ENCODE measurements at regions not wholly inside any gene's neighbourhood (a gene's known extent, or its start where the extent isn't known, plus 50 kb on each side); places are given as distances from the start of the nearest gene placed in this dataset.

GRCh38 chr11:70842256-70842655 lies 410.1 kb downstream of the SHANK2 start:
- TF ChIP-seq CTCF (IDR thresholded peaks at IDR 0.05; ENCODE audit: unreplicated experiment): no peak
- Mint-ChIP-seq H3K27me3 (no peaks in the 10 kb centered on the region), H3K4me1 (ENCODE audit: low read depth) (no peaks in the 10 kb centered on the region), H3K27ac (no peak overlapping the region), H3K4me3 (ENCODE audit: low read depth) (no peak overlapping the region), H3K36me3 (ENCODE audit: insufficient read depth) (peaks cover 6% of the 10 kb centered on the region), H3K9me3 (ENCODE audit: low read depth) (no peaks in the 10 kb centered on the region)
- no peak for DNase-seq (ENCODE audit: low spot score, unreplicated experiment)

GRCh38 chr11:70842701-70843100 lies 409.7 kb downstream of the SHANK2 start:
- DNase-seq (ENCODE audit: low spot score, unreplicated experiment): no peak

GRCh38 chr11:70843906-70844305 lies 408.5 kb downstream of the SHANK2 start:
- Mint-ChIP-seq H3K4me3 (ENCODE audit: low read depth) (no peak overlapping the region), H3K36me3 (ENCODE audit: insufficient read depth) (no peaks in the 10 kb centered on the region), H3K27me3 (no peaks in the 10 kb centered on the region), H3K9me3 (ENCODE audit: low read depth) (no peaks in the 10 kb centered on the region), H3K27ac (no peak overlapping the region), H3K4me1 (ENCODE audit: low read depth) (no peaks in the 10 kb centered on the region)
- TF ChIP-seq CTCF (IDR thresholded peaks at IDR 0.05; ENCODE audit: unreplicated experiment): no peak
- no peak for DNase-seq (ENCODE audit: low spot score, unreplicated experiment)

More at GRCh38 chr11:70842701-70843100, 409.7 kb downstream of the SHANK2 start:
- Mint-ChIP-seq H3K4me1 (ENCODE audit: low read depth) (no peaks in the 10 kb centered on the region), H3K9me3 (ENCODE audit: low read depth) (no peaks in the 10 kb centered on the region), H3K4me3 (ENCODE audit: low read depth) (no peak overlapping the region), H3K27me3 (no peaks in the 10 kb centered on the region), H3K36me3 (ENCODE audit: insufficient read depth) (peaks cover 6% of the 10 kb centered on the region), H3K27ac (no peak overlapping the region)
- TF ChIP-seq CTCF (IDR thresholded peaks at IDR 0.05; ENCODE audit: unreplicated experiment): no peak

- no peaks in the 10 kb centered on the region for H3K4me1 Mint-ChIP-seq (ENCODE audit: low read depth)
Measured at GRCh38 chr11:70844387-70844786, 408.0 kb downstream of the SHANK2 start.

GRCh38 chr11:70845591-70846041 lies 406.8 kb downstream of the SHANK2 start:
- no peak overlapping the region for H3K4me3 Mint-ChIP-seq (ENCODE audit: low read depth)
- no peak for TF ChIP-seq CTCF (IDR thresholded peaks at IDR 0.05; ENCODE audit: unreplicated experiment)
- H3K27ac Mint-ChIP-seq: no peak overlapping the region
- no peaks in the 10 kb centered on the region for H3K4me1 Mint-ChIP-seq (ENCODE audit: low read depth)
- DNase-seq (ENCODE audit: low spot score, unreplicated experiment): no peak
- H3K9me3 Mint-ChIP-seq (ENCODE audit: low read depth): no peaks in the 10 kb centered on the region
- H3K36me3 Mint-ChIP-seq (ENCODE audit: insufficient read depth): no peaks in the 10 kb centered on the region
- no peaks in the 10 kb centered on the region for H3K27me3 Mint-ChIP-seq

More at GRCh38 chr11:70844387-70844786, 408.0 kb downstream of the SHANK2 start:
- Mint-ChIP-seq H3K27ac (no peak overlapping the region), H3K27me3 (no peaks in the 10 kb centered on the region), H3K4me3 (ENCODE audit: low read depth) (no peak overlapping the region), H3K9me3 (ENCODE audit: low read depth) (no peaks in the 10 kb centered on the region), H3K36me3 (ENCODE audit: insufficient read depth) (no peaks in the 10 kb centered on the region)
- no peak for TF ChIP-seq CTCF (IDR thresholded peaks at IDR 0.05; ENCODE audit: unreplicated experiment)
- no peak for DNase-seq (ENCODE audit: low spot score, unreplicated experiment)
